Dedifferentiated amniotic fluid mesenchymal stem cell (primary cell): ENCODE measurements at regions not wholly inside any gene's neighbourhood (a gene's known extent, or its start where the extent isn't known, plus 50 kb on each side); places are given as distances from the start of the nearest gene placed in this dataset.

ENCODE experiments used
- DNase-seq: peaks from one replicate; pipeline ENCODE4 v3.0.0-alpha.2; 2016; ENCODE audit errors: extremely low spot score

DNA sequence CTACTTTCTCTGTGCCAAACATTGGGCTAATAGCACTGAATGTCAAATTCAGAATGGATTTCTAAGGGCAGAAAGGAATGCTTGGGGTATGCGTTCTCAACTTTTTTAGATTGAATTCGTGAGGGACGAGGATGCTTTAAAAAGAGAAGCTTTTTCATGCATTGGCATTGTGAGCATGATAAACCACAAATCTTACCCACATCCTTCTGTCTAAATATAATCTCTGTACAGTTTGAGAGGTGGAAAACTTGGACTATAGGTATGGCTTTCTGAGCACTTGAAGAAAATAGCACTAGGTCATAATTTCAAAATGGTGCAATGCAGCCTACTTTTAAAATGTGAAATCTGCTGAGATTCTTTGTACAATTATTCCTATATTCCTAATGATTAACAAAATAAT lies 71.4 kb upstream of the HHIP start:
- no peak for DNase-seq

GRCh38 chr4:144575181-144575580 lies 70.8 kb upstream of the HHIP start:
- DNase-seq, result no peak

GRCh38 chr4:144578681-144579080 lies 67.3 kb upstream of the HHIP start:
- DNase-seq, result no peak

DNA sequence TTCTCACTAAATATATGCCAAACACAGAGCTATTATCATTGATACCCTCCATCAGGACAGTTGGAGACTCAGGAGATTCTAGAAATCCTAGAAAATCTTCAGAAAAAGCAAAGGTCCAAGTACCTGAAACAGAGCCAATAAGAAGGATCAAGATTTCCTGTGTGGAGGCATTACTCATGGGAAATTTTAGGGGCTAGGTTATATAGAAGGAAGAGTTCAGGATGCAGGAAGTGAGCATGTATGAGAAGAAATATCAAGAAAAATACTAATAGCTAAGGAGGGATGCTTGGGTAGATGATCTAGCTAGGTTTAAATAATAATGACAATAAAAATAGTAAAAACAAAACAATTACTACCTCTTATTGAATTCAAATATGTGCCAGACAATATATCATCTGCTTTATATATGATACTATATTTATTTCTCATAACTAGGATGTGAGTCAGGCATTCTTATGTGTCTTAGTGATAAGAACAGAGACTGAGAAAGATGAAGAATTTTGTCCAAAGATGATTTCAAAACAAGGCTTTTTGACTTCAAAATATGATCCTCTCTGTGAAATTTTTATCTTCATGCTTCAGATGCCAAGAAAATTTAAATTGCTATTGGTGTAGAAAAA lies 66.4 kb upstream of the HHIP start:
- peak; percentile 28 for DNase-seq

DNA sequence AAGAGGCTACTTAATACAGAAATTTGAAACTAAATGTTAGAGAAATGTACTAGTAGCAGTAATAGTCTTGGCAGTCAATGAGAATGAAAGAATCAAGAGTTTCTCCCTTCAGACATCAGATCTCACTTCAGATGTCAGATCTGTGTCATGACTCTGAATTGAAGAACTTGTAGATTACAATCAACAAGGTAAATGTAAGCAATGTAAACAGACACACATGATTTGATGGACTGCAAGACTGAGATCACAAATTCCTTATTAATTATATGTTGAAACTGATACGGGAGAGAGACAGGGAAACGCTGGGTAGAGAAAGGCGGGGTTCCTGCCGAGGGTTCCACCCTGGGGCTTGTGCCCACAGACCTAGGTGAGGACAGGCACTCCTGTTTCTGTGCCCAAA lies 65.5 kb upstream of the HHIP start:
- no peak for DNase-seq

- no peak for DNase-seq
These were observed 63.7 kb upstream of the HHIP start for GRCh38 chr4:144582105-144582850.

DNA sequence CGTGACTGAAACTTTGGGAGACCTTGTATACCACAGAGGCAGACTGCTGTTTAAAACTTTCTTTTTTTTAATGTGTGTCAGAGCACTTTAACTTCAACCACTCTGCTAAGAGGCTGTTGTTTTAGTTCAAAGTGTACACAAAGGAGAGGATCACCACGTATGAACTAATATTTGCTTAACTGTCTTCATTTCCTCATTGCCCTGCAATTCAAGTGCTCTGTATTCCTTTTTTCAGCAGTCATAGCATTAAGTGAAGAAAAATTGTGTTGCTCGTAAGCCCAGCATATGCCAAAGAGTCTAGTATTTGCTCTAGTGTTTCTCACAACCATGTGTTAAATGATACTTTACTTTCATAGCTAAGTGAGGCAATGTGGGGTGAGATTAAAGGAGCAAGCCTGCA lies 63.0 kb upstream of the HHIP start:
- DNase-seq, result no peak

DNA sequence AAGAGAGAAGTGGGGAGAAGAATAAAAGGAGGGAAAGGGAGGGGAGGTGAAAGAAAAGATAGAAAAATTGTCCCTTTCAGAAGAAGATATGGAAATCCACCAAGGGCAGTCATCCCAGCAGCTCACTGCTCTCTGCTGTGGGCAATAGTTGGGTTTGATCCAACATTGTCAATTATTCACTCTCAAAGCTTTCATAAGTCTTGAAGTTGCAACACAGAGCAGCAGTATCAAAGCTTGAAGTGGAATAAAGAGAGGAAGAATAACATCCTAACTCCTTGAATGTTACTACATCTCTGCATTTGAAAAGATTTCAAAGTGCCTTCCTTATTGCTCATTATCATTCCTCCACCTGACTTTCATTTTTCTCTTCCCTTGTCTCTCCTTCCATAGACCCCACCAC lies 62.3 kb upstream of the HHIP start:
- DNase-seq, result no peak

DNA sequence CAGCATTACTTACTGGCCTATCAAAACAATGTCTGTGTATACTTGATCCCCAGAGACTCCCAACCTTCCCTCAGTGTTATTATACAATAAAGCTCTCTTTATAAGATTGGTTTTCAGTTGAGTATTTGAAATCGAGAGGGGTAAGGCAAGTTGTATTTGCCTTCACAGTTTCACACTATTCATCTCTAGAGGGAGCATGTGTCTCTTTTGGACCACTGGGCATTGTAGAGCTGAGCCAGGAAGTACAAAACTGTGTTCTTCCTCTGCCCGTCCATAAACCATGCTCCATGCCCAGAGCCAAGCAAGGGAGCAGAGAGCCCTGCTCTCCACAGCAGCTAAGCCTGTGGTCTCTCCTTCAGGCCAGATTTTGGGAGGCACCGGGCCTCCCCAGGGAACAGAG lies 61.5 kb upstream of the HHIP start:
- DNase-seq, result no peak

GRCh38 chr4:144589512-144589911 lies 56.4 kb upstream of the HHIP start:
- DNase-seq, result no peak

DNA sequence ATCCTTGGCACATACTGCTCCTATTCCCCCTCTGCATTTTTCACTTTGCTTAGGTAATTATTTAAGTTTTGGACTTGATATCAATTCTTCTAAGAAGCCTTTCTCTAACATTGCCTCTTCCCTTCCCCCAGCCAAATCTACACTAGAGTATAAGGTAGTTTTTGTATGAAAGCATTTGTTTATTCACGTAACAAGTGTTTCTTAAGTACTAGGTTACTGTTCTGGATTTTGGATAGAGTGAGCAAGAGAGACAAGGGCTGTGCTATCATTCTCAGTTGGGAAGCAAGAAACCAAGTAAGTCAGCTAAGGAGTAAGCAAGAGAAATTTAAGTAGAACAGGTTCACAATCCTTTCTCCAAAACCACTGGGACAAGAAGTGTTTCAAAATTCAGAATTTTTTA lies 55.9 kb upstream of the HHIP start:
- no peak for DNase-seq

GRCh38 chr4:144591401-144591800 lies 54.6 kb upstream of the HHIP start:
- peak; percentile 57 for DNase-seq

DNA sequence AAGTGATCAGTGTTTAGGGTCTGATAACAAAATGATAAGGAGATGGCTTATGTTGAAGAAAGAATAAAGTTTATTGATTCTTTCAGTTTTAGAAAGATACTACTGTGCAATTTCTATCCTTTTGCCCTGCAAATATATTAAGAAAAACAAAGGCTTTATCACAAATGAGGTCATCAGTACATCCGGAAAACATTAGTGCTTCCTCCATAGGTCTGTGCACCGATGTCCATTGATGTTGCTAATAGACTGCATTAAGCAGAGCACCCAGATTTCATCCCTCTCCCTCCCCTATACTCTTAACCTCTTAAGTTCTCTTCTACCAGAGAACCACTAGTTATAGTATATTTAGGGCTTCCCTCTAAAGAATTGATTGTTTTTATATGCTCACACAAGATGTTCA lies 53.7 kb upstream of the HHIP start:
- no peak for DNase-seq

DNA sequence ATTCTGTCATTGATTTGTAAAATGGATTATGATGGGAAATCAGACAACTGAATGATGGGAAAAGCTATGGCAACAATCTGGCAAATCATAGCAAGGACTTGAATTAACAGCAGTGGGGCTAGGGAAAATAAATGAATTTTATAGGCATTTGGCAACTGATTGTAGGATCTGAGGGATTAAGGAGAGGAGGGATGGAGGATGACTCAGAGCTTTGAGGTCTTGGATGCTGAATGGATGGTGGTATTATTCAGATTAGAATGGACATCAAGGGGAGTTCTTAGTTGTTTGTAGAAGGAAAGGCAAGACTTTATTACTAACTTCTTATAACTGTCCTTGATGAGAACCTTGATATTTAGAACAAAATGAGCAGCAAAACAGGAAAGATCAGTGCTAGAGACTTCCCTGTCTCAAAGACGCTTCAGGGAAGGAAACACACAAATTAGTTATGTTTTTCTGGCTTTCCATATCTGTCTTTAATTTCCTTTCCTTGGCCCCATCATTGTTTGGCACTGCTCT lies 51.4 kb upstream of the HHIP start:
- DNase-seq, result no peak

- DNase-seq, result no peak
These were observed 50.3 kb upstream of the HHIP start for GRCh38 chr4:144595681-144596080.
